ENCODE measurements at regions not wholly inside any gene's neighbourhood (a gene's known extent, or its start where the extent isn't known, plus 50 kb on each side); places are given as distances from the start of the nearest gene placed in this dataset.

- Histone ChIP-seq H3K14ac (ENCODE audit: low read length) (no peak overlapping the region), H3K18ac (ENCODE audit: low read length) (no peak overlapping the region), H3K23ac (ENCODE audit: low read depth, low read length, poor library complexity) (no peak overlapping the region), H3K9me3 (replicated peaks in 1 of 2; ENCODE audit: control insufficient read depth in 2 of 2, insufficient read depth in 1 of 2, low read depth in 1 of 2, low read length in 2 of 2) (no peaks in the 10 kb centered on the region), H3K27ac (replicated peaks; ENCODE audit: low read length) (no peak overlapping the region), H3K4ac (ENCODE audit: low read length) (no peak overlapping the region), H3K9ac (ENCODE audit: low read depth, low read length, poor library complexity) (no peak overlapping the region), H4K8ac (ENCODE audit: low read depth, low read length) (no peak overlapping the region), H2AK5ac (ENCODE audit: low read depth, low read length) (no peak overlapping the region), H4K91ac (ENCODE audit: low read depth, low read length, poor library complexity) (no peak overlapping the region), H3K4me2 (ENCODE audit: insufficient read depth, low read length, poor library complexity, severe bottlenecking) (no peak overlapping the region), H2AFZ (ENCODE audit: low read length) (peak overlapping the region; percentile 81), H2BK120ac (ENCODE audit: low read depth, low read length) (no peak overlapping the region), H3K36me3 (replicated peaks in 1 of 2; ENCODE audit: control insufficient read depth in 2 of 2, insufficient read depth in 2 of 2, low read length in 2 of 2) (no peaks in the 10 kb centered on the region), H3K79me1 (ENCODE audit: low read depth, low read length) (no peaks in the 10 kb centered on the region), H3K4me3 (ENCODE audit: low read length in 2 of 2) (peak overlapping the region in 1 of 2 donors; percentile 27), H3K4me1 (ENCODE audit: control insufficient read depth in 2 of 2, insufficient read depth in 1 of 2, low read depth in 1 of 2, low read length in 2 of 2) (peaks cover 2 to 19% of the 10 kb centered on the region in 2 donors), H2BK5ac (ENCODE audit: low read length) (no peak overlapping the region), H2BK15ac (ENCODE audit: low read length) (no peak overlapping the region), H2BK12ac (ENCODE audit: low read length) (no peak overlapping the region), H3K27me3 (ENCODE audit: control insufficient read depth in 3 of 3, insufficient read depth in 3 of 3, low read depth in 1 of 3, low read length in 3 of 3) (no peaks in the 10 kb centered on the region)
- no peak for DNase-seq (ENCODE audit: low spot score)
- WGBS, 2 donors (ENCODE audit: extremely low coverage in 2 of 2, insufficient read length in 2 of 2, insufficient replicate concordance in 1 of 2) = no CpG with 5 or more reads among the region's 7 CpGs
These were observed 66.4 kb upstream of the ARHGAP21 start for GRCh38 chr10:24790073-24790472.

GRCh38 chr10:24784923-24785322 lies 61.2 kb upstream of the ARHGAP21 start:
- H3K27ac ChIP-seq (replicated peaks; ENCODE audit: low read length) = no peak overlapping the region
- H3K27me3 ChIP-seq (ENCODE audit: control insufficient read depth in 3 of 3, insufficient read depth in 3 of 3, low read depth in 1 of 3, low read length in 3 of 3) = no peaks in the 10 kb centered on the region
- H2BK12ac ChIP-seq (ENCODE audit: low read length) = no peak overlapping the region
- no peaks in the 10 kb centered on the region for H3K79me1 ChIP-seq (ENCODE audit: low read depth, low read length)
- no peak overlapping the region for H3K4ac ChIP-seq (ENCODE audit: low read length)
- H3K4me1 ChIP-seq (ENCODE audit: control insufficient read depth in 2 of 2, insufficient read depth in 1 of 2, low read depth in 1 of 2, low read length in 2 of 2) = peaks cover 0 to 4% of the 10 kb centered on the region in 2 donors
- H4K91ac ChIP-seq (ENCODE audit: low read depth, low read length, poor library complexity) = no peak overlapping the region
- H3K23ac ChIP-seq (ENCODE audit: low read depth, low read length, poor library complexity) = no peak overlapping the region
- DNase-seq (ENCODE audit: low spot score) = no peak
- no peak overlapping the region for H3K4me3 ChIP-seq (ENCODE audit: low read length in 2 of 2)
- no peak overlapping the region for H2BK5ac ChIP-seq (ENCODE audit: low read length)
- no peaks in the 10 kb centered on the region for H3K36me3 ChIP-seq (replicated peaks in 1 of 2; ENCODE audit: control insufficient read depth in 2 of 2, insufficient read depth in 2 of 2, low read length in 2 of 2)
- H2BK15ac ChIP-seq (ENCODE audit: low read length) = no peak overlapping the region
- no CpG with 5 or more reads among the region's 6 CpGs for WGBS, 2 donors (ENCODE audit: extremely low coverage in 2 of 2, insufficient read length in 2 of 2, insufficient replicate concordance in 1 of 2)
- no peak overlapping the region for H3K14ac ChIP-seq (ENCODE audit: low read length)
- no peak overlapping the region for H4K8ac ChIP-seq (ENCODE audit: low read depth, low read length)
- no peak overlapping the region for H2BK120ac ChIP-seq (ENCODE audit: low read depth, low read length)
- H3K4me2 ChIP-seq (ENCODE audit: insufficient read depth, low read length, poor library complexity, severe bottlenecking) = no peak overlapping the region
- H3K9me3 ChIP-seq (replicated peaks in 1 of 2; ENCODE audit: control insufficient read depth in 2 of 2, insufficient read depth in 1 of 2, low read depth in 1 of 2, low read length in 2 of 2) = no peaks in the 10 kb centered on the region
- no peak overlapping the region for H2AFZ ChIP-seq (ENCODE audit: low read length)
- H3K18ac ChIP-seq (ENCODE audit: low read length) = no peak overlapping the region
- no peak overlapping the region for H2AK5ac ChIP-seq (ENCODE audit: low read depth, low read length)
- H3K9ac ChIP-seq (ENCODE audit: low read depth, low read length, poor library complexity) = no peak overlapping the region

GRCh38 chr10:24784061-24784460 lies 60.4 kb upstream of the ARHGAP21 start:
- DNase-seq (ENCODE audit: low spot score) = no peak
- WGBS, 2 donors (ENCODE audit: extremely low coverage in 2 of 2, insufficient read length in 2 of 2, insufficient replicate concordance in 1 of 2) = no CpG with 5 or more reads among the region's 12 CpGs
- H3K36me3 ChIP-seq (replicated peaks in 1 of 2; ENCODE audit: control insufficient read depth in 2 of 2, insufficient read depth in 2 of 2, low read length in 2 of 2) = no peaks in the 10 kb centered on the region
- H3K27ac ChIP-seq (replicated peaks; ENCODE audit: low read length) = no peak overlapping the region
- H2AFZ ChIP-seq (ENCODE audit: low read length) = no peak overlapping the region
- no peak overlapping the region for H3K23ac ChIP-seq (ENCODE audit: low read depth, low read length, poor library complexity)
- H2BK120ac ChIP-seq (ENCODE audit: low read depth, low read length) = no peak overlapping the region
- no peaks in the 10 kb centered on the region for H3K9me3 ChIP-seq (replicated peaks in 1 of 2; ENCODE audit: control insufficient read depth in 2 of 2, insufficient read depth in 1 of 2, low read depth in 1 of 2, low read length in 2 of 2)
- H3K27me3 ChIP-seq (ENCODE audit: control insufficient read depth in 3 of 3, insufficient read depth in 3 of 3, low read depth in 1 of 3, low read length in 3 of 3) = no peaks in the 10 kb centered on the region
- no peak overlapping the region for H2BK12ac ChIP-seq (ENCODE audit: low read length)
- H4K91ac ChIP-seq (ENCODE audit: low read depth, low read length, poor library complexity) = no peak overlapping the region
- no peak overlapping the region for H3K4me2 ChIP-seq (ENCODE audit: insufficient read depth, low read length, poor library complexity, severe bottlenecking)
- H3K14ac ChIP-seq (ENCODE audit: low read length) = no peak overlapping the region
- H4K8ac ChIP-seq (ENCODE audit: low read depth, low read length) = no peak overlapping the region
- no peak overlapping the region for H3K18ac ChIP-seq (ENCODE audit: low read length)
- H2AK5ac ChIP-seq (ENCODE audit: low read depth, low read length) = no peak overlapping the region
- no peak overlapping the region for H3K4me3 ChIP-seq (ENCODE audit: low read length in 2 of 2)
- no peak overlapping the region for H3K9ac ChIP-seq (ENCODE audit: low read depth, low read length, poor library complexity)
- no peak overlapping the region for H2BK5ac ChIP-seq (ENCODE audit: low read length)
- no peak overlapping the region for H3K4ac ChIP-seq (ENCODE audit: low read length)
- no peaks in the 10 kb centered on the region for H3K4me1 ChIP-seq (ENCODE audit: control insufficient read depth in 2 of 2, insufficient read depth in 1 of 2, low read depth in 1 of 2, low read length in 2 of 2)
- no peak overlapping the region for H2BK15ac ChIP-seq (ENCODE audit: low read length)
- no peaks in the 10 kb centered on the region for H3K79me1 ChIP-seq (ENCODE audit: low read depth, low read length)

GRCh38 chr10:24783504-24783903 lies 59.8 kb upstream of the ARHGAP21 start:
- no peak overlapping the region for H2BK120ac ChIP-seq (ENCODE audit: low read depth, low read length)
- H3K18ac ChIP-seq (ENCODE audit: low read length) = no peak overlapping the region
- H2BK15ac ChIP-seq (ENCODE audit: low read length) = no peak overlapping the region
- H2AK5ac ChIP-seq (ENCODE audit: low read depth, low read length) = no peak overlapping the region
- H3K4me1 ChIP-seq (ENCODE audit: control insufficient read depth in 2 of 2, insufficient read depth in 1 of 2, low read depth in 1 of 2, low read length in 2 of 2) = no peaks in the 10 kb centered on the region
- H3K4me2 ChIP-seq (ENCODE audit: insufficient read depth, low read length, poor library complexity, severe bottlenecking) = no peak overlapping the region
- H4K8ac ChIP-seq (ENCODE audit: low read depth, low read length) = no peak overlapping the region
- no peak for DNase-seq (ENCODE audit: low spot score)
- no peak overlapping the region for H3K14ac ChIP-seq (ENCODE audit: low read length)
- no peak overlapping the region for H4K91ac ChIP-seq (ENCODE audit: low read depth, low read length, poor library complexity)
- no peaks in the 10 kb centered on the region for H3K27me3 ChIP-seq (ENCODE audit: control insufficient read depth in 3 of 3, insufficient read depth in 3 of 3, low read depth in 1 of 3, low read length in 3 of 3)
- H2BK5ac ChIP-seq (ENCODE audit: low read length) = no peak overlapping the region
- no peaks in the 10 kb centered on the region for H3K79me1 ChIP-seq (ENCODE audit: low read depth, low read length)
- no peak overlapping the region for H3K23ac ChIP-seq (ENCODE audit: low read depth, low read length, poor library complexity)
- WGBS, 2 donors (ENCODE audit: extremely low coverage in 2 of 2, insufficient read length in 2 of 2, insufficient replicate concordance in 1 of 2) = no CpG with 5 or more reads among the region's 4 CpGs
- H3K36me3 ChIP-seq (replicated peaks in 1 of 2; ENCODE audit: control insufficient read depth in 2 of 2, insufficient read depth in 2 of 2, low read length in 2 of 2) = no peaks in the 10 kb centered on the region
- no peak overlapping the region for H3K4me3 ChIP-seq (ENCODE audit: low read length in 2 of 2)
- H2AFZ ChIP-seq (ENCODE audit: low read length) = no peak overlapping the region
- H3K9ac ChIP-seq (ENCODE audit: low read depth, low read length, poor library complexity) = no peak overlapping the region
- no peak overlapping the region for H3K4ac ChIP-seq (ENCODE audit: low read length)
- H3K9me3 ChIP-seq (replicated peaks in 1 of 2; ENCODE audit: control insufficient read depth in 2 of 2, insufficient read depth in 1 of 2, low read depth in 1 of 2, low read length in 2 of 2) = no peaks in the 10 kb centered on the region
- no peak overlapping the region for H2BK12ac ChIP-seq (ENCODE audit: low read length)
- H3K27ac ChIP-seq (replicated peaks; ENCODE audit: low read length) = no peak overlapping the region
